NCI-H345 (cell line): ENCODE measurements at regions not wholly inside any gene's neighbourhood (a gene's known extent, or its start where the extent isn't known, plus 50 kb on each side); places are given as distances from the start of the nearest gene placed in this dataset.

Experiments
- DNase-seq: peaks from one replicate; lab custom pipeline; 2025; lab: John Stamatoyannopoulos, UW

DNA sequence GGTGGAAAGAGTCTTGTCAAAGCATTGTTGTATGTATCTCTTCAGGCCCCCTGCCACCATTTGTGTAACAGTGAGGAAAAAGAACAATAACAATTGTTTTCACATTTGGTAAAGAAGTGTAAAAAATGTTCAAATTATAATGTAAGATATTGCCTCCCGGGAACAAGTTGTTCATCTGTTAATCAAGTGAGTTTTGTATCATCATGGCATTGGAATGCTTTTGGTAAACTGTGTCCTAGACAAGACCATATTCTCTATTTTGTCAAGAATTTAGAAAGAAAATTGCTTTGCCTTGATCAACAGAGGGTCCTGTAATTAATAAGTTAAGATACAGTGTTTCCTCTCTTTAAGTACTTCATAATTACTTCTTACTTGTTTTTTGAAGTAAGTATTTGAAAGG lies 692.0 kb upstream of the NR5A2 start:
- DNase-seq: no peak

DNA sequence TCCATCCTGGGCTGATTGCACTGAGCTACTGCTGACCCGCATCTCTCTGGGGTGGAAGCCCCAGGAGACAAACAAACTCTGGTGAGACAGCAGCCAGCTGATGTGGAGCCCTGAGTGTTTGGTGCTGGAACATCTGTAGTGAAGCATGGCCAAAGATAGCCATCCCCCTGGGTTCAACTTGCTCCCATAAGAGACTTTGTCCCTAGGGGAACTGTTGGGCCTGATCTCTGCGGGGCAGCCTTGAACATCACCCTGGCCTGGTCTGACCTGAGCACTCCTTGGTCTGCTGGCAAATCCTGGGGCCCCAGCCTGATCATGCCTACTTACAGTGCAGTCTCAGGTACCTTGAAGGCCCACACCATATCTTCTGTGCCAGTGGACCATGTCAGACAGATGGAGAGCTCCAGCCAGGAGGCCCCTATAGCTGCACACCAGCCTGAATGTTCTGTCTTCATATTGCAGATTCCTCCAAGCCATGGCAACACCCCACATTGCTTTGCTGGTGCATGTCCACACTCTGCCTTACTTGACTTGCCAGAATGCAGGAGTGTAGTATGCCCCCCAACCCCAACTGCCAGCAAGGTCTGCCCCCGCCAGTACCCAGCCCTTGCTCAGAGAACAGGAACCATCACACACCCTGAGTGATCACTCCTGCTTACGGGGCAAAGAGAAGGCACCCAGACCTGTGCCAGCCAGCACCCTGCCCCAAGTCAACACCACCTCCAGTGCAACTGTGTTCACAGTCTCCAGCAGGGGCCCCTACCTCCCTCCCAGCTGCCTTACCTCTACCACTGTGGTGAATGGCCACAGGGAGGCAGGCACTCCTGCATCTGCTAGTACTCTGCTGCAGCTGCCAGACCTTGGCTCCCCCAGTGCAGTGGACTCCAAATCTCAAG lies 690.5 kb upstream of the NR5A2 start:
- no peak for DNase-seq

DNA sequence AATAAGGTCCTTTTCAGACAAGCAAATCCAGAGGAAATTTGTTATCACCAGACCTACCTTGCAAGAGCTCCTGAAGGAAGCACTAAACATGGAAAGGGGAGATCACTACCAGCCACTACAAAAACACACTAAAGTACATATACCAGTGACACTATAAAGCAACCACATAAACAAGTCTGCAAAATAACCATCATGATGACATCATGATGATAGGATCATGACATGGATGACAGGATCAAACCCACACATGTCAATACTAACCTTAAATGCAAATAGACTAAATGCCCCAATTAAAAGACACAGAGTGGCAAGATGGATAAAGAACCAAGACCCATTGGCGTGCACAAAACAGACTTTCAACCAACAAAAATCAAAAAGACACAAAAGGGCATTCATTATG lies 688.8 kb upstream of the NR5A2 start:
- no peak for DNase-seq

DNA sequence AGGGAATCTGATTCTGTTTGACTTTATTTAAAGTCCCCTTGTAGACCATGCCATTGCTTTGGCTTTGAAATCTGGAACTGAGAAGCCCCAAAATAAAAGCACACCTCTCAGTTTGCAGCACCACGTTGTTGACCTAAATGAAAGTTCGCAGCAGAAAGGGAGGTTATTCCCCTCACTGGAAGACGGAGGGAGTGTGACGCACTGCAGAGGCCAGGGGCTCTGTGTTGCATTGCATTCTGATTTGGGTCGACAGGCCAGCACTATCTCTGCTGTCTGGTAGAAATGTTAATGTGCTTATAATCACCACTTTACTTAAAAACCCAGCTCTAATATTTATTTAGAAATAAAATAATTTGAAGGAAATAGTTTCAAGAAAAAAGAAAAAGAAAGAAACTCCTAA lies 675.2 kb upstream of the NR5A2 start:
- no peak for DNase-seq

DNA sequence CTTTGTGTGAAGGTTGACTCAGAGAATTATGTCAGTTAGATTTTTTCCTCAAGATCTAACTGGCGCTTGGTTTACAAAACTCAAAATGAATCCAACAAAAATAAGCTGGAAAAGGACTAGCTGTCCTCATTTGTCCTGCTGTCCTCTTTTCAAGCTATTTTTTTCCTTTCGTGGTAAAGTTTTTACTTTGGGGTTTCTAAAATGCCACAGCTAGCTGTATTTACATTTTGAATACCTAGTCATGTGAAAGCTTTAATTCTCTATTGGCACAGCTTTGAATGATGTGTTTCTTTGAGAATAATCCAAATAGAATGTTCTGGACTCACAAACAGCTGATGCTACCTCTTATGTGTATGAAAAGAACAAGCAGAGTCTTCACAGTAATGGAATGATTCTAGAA lies 673.6 kb upstream of the NR5A2 start:
- no peak for DNase-seq

DNA sequence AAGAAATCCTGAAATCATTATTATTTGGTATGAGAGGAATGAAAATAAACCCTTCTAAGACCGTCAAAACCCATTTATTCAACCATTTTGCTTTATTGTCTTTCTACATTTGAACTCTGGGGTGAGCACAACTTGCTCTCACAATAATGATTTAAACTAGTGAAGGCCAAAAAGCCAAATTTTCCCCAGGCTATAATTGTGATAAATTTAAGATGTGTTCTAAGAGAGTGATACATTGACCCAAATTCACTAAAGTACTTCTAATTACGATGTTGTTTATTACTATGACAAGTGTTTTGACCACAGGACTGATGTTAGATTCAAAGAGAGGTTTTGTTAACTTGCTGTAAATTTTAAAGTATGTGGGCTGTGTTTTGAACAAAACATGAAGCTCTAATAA lies 670.9 kb upstream of the NR5A2 start:
- DNase-seq: no peak

DNA sequence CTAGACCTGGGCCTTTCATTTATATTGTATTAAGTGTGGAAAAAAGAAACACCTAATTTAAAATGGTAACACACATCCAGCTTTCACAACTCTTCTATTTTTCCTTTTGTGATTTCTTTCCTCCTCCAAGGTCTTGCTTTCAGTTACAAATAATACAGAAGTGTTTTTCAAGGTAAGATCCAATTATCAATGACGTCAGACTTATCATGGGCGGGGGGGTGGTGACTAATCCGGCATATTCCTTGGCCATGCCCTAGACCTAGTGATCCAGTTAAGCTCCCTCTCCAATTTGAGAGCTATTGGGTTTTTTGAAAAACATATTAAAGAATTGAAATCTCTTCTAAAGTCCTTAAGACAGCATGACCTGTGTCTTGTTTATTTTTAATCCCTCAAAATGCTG lies 669.9 kb upstream of the NR5A2 start:
- no peak for DNase-seq

DNA sequence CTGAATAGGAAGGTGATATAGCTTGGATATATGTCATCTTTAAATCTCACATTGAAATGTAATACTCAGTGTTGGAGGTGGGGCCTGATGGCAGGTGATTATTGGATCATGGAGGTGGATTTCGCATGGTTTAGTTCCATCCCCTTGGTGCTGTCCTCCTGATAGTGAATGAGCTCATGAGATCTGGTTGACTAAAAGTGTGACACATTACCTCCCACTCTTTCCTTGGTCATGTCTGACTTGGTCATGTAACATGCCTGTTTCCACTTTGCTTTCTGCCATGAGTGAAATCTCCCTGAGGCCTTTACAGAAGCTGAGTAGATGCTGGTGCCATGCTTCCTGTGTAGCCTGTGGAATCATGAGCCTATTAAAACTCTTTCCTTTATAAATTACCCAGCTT lies 664.5 kb upstream of the NR5A2 start:
- DNase-seq: no peak

DNA sequence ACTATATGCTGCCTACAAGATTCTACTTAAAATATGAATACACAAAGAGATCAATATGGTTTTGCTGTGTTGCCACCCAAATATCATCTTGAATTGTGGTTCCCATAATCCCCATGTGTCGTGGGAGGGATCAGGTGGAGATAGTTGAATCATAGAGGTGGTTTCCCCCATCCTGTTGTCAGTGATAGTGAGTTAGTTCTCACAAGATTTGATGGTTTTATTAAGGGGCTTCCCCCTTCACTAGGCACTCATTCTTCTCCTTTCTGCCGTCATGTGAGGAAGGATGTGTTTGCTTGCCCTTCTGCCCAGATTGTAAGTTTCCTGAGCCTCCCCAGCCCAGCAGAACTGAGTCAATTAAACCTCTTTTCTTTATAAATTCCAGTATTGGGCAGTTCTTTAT lies 654.4 kb upstream of the NR5A2 start:
- DNase-seq: no peak

DNA sequence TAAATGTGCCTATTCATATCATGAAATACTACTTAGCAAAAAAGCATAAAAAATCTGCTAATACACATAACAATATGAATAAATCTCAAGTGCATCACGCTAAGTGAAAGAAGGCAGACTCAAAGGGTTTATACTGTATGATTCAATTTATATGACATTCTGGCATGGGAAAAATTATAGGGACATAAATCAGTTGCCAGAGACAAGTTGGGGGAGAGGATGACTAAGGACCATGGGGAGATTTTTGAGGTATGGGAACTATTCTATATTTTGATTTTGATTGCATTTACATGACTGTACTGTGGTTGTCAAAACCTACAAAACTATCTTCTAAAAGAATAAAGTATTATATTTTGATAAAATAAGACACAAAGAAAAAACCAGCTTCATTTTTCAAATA lies 650.3 kb upstream of the NR5A2 start:
- DNase-seq: no peak

DNA sequence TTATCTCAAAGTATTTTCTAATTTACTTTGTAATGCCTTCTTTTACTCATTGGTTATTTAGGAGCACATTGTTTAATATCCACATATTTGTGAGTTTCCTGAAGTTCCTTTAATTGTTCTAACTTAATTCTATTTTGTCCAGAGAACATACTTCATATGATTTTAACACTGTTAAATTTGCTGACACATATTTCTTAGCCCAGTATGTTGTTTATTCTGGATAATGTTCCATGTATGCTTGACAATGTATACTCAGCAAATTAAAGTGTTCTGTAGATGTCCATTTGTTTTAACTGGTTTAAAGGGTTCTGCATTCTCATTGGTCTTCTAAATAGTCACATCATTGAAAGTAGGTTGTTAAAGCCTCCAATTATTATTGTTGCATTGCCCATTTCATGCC lies 643.7 kb upstream of the NR5A2 start:
- DNase-seq: no peak

DNA sequence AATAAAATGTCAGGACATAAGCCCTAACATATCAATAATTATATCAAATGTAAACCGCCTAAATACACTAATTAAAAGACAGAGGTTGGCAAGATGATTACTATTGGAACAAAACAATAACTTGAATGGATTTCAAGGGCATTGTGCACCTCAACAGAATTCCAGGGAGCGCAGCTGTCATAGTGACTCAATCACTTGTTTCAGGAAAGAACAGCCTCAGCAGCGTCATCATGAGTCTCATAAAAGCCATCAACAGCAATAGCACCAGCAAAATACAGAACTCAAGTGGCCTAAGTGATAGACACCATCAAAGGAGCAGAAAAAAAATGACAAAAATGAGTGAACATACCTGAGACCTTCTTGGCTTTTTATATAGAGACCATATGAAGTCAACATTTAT lies 632.7 kb upstream of the NR5A2 start:
- DNase-seq: no peak

DNA sequence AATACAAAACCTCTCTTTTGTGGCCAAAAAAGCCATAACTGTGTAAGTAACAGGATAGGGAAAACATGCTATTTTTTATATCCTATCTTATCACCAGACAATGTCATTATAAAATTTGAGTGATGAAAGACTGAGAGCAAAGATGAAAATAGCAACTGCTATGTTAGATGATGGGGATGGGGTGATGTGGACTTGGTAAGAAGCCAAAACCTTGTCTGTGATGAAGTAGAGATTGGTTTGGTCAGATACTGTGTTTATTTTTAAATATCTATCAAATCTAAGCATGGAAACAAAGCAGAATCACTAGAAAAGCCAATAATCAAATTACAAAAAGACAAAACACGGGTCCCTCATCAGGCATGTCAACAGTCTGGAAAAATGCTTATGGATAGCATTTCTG lies 631.1 kb upstream of the NR5A2 start:
- no peak for DNase-seq

DNA sequence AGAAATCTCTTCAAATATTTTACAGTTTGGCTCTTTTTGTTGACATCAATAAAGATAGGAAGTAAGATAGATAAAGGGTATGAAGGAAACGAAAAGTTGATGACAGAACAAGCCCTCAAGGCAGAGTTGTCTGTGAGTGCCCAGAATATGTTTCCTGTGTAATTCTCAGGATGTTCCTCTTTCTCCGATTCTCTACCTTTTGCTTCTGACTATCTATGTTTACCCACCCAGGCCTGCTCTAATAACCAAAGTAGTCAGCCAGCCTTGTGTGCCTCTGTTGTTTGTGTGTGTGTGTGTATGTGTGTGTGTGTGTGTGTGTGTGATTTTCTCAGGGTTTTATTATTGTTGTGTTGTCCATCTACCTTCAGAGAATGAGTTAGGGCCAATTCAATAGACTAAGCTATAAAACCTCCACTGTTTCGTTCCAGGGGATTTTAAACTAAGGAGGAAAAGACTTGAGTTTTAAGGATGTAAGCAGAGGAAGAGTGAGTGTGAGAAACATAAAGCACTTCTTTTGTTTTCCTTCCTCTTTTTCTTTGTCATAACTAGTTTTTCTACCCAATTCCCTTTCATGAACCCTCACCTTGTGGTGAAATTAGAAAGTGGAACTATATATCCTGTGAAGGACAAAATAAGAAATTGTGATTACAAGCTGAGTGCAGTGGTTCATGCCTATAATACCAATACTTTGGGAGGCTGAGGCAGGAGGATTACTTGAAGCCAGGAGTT lies 627.4 kb upstream of the NR5A2 start:
- DNase-seq: no peak

DNA sequence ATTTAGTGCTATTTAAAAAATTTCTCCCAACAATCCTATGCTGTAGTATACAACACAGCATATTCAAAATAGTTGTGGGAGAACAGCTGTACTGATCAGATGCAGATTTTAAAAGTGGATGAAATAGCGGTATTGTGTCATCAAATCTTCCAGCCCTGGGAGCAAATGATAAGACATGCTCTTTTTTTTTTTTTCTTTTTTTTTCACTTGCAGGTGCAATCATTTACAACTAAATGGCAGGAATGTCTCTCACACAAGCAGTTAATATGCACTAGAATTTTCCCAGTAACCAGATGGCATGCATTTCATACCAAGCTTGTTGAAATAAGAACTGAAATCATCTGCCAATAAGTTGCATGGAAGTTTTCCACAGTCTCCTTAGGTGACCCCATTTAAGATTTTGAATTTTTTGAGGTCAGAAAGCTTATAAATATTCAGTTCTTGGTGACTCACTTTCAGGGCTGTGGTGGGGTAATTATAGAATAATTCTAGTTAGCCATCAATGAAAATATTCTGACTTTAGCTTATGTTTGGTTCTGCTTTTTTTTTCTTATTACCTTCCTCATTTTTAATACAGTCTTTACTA lies 623.9 kb upstream of the NR5A2 start:
- DNase-seq: no peak

DNA sequence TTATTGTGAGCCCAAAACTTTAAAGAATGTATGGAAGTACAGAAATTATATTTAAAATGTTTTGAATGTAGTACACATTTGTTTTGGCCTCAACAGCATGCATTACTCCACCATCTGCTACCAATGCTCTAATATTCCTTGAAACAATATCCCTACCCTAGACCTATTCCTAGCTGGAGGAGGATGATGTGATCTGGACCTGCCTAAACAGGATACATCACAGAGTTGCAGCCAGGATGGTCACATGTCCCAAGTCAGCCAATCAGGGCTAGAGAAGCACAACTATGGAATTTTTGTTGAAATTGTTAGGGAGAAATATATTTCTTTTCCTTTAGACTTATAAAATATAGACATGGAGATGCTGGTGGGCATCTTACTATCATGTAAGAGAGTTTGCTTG lies 623.3 kb upstream of the NR5A2 start:
- DNase-seq: no peak

DNA sequence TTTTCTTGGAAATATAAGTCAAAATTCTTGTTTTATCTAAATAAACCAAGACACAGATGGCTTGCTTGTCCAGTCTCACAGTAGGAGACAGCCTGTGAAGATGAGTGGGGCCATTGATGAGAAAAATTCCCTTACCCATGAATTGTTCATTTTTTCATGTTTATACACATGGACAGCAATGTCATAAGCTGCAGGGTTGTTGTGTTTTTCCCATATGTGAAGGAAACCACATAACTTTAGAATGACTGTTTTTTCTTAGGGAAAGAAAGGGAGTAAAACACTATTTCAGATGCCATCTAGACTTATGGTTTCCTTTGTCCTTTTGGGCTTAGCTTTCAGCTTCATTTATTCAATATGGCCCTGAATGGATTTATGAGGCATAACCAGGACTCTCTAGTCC lies 622.5 kb upstream of the NR5A2 start:
- DNase-seq: no peak

DNA sequence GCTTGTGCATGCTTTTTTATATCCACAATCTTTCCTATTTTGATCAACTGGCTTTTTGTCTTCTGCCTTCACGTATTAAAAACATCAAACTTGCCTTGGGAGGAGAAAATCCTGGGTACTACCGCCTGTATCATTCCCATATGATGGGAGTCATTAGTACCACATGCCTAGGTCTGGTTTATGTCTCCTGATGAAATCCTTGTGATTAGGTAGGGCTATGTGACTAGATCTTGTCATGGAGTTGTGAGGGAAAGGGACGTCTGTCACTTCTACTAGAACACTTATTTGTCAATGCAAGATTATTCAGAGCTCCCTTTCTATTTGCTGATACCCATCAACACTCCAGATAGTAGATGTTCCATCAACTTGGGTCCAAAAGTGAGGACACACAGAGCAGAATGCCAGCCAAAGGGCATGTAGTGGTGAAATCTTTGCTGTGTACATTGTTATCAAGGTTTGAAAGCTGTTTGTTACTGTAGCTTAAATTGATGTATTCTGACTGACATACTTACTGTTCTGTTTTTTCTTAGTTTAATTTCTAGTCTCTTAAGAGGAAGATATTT lies 621.8 kb upstream of the NR5A2 start:
- DNase-seq: no peak

DNA sequence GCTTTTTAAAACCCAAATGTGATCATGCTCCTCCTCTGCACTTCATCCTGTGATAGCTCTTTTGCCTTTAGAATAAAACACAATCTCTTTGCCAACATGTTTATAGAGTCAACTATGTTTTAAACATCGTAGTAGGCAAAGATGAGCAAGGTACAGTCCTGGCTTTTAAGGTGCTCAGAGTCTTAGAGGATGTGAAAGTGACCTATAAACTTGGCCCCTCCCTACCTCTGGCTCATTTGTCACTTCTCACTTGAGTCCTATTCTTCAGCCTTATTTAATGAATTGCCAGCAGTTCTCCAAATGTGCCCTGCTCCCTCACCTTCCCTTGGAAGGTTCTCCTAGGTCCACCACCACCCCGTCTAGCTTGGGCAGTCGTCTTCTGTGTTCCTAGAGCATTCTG lies 617.0 kb upstream of the NR5A2 start:
- DNase-seq: no peak

DNA sequence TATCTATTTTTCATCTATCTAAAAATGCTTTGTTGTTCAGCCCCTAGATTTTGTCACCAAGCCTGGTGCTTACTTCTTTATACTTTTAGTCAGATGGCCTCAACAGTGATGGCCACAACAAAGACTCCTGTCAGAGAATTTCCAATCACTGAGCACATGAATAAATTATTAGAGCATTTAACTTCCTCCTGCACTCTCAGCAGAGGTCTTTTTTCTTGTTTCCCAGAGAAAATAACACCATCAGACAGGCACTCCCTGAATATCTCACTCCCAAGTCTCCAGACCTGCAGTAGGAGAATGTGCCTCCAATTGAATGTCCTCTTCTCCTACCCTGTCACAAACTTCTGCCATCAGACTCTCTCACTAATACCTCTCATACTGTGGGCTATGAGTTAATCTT lies 616.0 kb upstream of the NR5A2 start:
- DNase-seq: no peak

DNA sequence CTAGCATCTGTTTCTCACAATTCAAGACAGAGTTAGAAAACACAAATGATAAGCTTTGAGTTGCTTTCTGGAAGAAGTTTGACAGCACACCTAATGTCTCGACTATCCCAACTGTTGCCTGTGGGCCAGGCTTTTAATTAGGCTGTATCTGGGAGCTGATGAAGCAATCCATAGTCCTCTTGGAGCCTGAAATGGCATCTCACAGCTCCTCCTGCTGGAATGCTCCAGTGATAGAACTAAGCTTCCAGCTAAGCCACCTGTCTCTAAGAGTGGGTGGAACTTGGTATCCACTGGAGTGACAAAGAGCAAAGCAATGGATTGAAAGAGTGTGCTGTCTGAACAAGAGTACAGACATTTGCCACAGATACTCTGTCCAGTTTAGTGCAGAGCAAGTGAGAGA lies 605.3 kb upstream of the NR5A2 start:
- DNase-seq: no peak

DNA sequence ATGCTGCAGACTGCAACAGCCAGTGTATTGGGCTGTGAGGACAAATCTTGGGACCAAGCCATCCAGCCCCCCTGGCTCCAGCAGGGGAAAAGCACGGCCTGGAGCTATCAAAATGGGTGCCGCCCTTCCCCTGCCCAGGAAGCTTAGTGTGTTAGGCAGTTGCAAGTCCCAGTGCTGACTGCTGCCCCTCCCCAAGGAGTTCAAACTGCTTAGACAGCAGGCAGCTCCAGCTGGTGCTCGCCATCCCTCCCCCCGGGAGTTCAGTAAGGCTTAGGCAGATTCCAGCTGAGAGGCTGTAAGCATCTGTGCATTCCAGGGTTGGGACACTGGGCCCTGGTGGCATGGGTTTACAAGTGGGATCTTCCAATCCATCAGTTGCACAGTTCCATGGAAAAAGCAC lies 579.6 kb upstream of the NR5A2 start:
- no peak for DNase-seq

DNA sequence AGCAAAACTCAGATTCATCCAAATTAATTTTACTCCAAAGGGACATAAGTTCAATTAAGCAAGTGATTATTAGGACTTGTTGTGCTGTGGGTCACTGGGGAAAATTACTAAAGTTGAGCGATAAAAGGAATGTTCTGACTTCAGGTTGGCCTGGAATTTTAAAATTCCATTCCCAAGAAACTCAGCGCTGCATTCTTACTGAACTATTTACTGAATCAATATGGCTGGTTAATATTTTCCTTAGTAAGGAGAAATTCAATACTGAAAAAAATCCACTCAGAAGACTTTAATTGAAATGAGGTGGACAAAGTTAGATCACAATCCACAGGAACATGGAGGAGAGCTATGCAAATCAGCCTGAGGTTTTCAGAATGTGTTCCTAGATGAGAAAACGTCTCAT lies 578.9 kb upstream of the NR5A2 start:
- no peak for DNase-seq
